A673 (cell line): ENCODE measurements at regions not wholly inside any gene's neighbourhood (a gene's known extent, or its start where the extent isn't known, plus 50 kb on each side); places are given as distances from the start of the nearest gene placed in this dataset.

Experiments
- EZH2 ChIP-seq: fragments of 200-600 bp; sonication (generic); IDR thresholded peaks from 2 replicates; pipeline ENCODE4 v1.6.1; 2017; ENCODE audit warnings: borderline replicate concordance, low read depth, mild to moderate bottlenecking, mixed read lengths, antibody characterized with exemption, low read length; ENCODE audit not compliant: poor library complexity, severe bottlenecking
- TF ChIP-seq, protein P1 (sequence below): fragments of 300-800, 200-600 bp; sonication (generic); conservative IDR thresholded peaks from 2 replicates; pipeline ENCODE4 v1.5.1; 2017; ENCODE audit warnings: low read depth, mild to moderate bottlenecking, antibody characterized with exemption, low read length, moderate library complexity, mixed read lengths

DNA sequence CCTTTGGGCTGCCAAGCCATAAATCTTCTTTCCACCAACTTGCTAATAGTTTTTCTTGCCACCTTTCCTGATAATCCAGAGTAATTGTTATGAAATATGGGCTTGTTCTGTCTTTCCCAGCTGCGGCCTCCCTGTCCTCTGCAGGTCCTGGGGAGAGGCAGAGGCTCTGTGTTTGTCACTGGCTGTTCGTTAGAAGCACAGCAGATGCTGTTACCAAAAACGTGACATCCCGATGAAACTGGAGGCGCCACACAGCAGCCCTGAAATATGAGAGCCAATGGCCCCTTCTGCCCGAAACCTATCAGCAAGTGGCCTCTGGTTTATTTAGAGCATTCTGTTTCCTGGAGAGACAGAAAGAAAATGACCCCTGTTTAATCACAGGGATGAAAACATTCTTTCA, 115.1 kb upstream of the ANKFN1 start:
- no peak for TF ChIP-seq EZH2
- TF ChIP-seq, protein P1, sequence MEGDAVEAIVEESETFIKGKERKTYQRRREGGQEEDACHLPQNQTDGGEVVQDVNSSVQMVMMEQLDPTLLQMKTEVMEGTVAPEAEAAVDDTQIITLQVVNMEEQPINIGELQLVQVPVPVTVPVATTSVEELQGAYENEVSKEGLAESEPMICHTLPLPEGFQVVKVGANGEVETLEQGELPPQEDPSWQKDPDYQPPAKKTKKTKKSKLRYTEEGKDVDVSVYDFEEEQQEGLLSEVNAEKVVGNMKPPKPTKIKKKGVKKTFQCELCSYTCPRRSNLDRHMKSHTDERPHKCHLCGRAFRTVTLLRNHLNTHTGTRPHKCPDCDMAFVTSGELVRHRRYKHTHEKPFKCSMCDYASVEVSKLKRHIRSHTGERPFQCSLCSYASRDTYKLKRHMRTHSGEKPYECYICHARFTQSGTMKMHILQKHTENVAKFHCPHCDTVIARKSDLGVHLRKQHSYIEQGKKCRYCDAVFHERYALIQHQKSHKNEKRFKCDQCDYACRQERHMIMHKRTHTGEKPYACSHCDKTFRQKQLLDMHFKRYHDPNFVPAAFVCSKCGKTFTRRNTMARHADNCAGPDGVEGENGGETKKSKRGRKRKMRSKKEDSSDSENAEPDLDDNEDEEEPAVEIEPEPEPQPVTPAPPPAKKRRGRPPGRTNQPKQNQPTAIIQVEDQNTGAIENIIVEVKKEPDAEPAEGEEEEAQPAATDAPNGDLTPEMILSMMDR = no peak
